Esophagus muscularis mucosa (tissue), 4 donors: ENCODE measurements at regions not wholly inside any gene's neighbourhood (a gene's known extent, or its start where the extent isn't known, plus 50 kb on each side); places are given as distances from the start of the nearest gene placed in this dataset.

Experiments
- DNase-seq: peaks from one replicate; pipeline ENCODE4 v3.0.0-alpha.2; 2017; ENCODE audit errors: extremely low spot score
- H3K27ac ChIP-seq, 4 donors: fragments of 200-600 bp; sonication (generic); replicated peaks in 1 of 4; 1 replicate in 3 of 4; 2 replicates in 1 of 4; pipeline ENCODE4 v1.5.1; 2016 to 2019; ENCODE audit warnings: mild to moderate bottlenecking in 1 of 4
- H3K27me3 ChIP-seq, 4 donors: fragments of 200-600 bp; sonication (generic); one replicate each; pipeline versions ENCODE4 v1.5.1 to v1.6.0; 2016 to 2019
- H3K36me3 ChIP-seq, 4 donors: fragments of 200-600 bp; sonication (generic); one replicate each; pipeline ENCODE4 v1.5.1; 2016 to 2019
- H3K4me1 ChIP-seq, 4 donors: fragments of 200-600 bp; sonication (generic); one replicate each; pipeline ENCODE4 v1.5.1; 2016 to 2019
- H3K4me3 ChIP-seq, 4 donors: fragments of 200-600 bp; sonication (generic); 1 replicate in 2 of 4; 2 replicates in 2 of 4; pipeline ENCODE4 v1.5.1; 2016 to 2019; ENCODE audit warnings: mild to moderate bottlenecking in 4 of 4, moderate library complexity in 1 of 4
- H3K9me3 ChIP-seq, 4 donors: fragments of 200-600 bp; sonication (generic); 1 replicate in 3 of 4; 2 replicates in 1 of 4; pipeline ENCODE4 v1.5.1; 2016 to 2019
- CTCF ChIP-seq, 3 experiments: fragments of 200-600 bp in 2 of 3; fragments of 450-650 bp in 1 of 3; sonication (generic) in 2 of 3; IDR thresholded peaks; one replicate each; pipeline ENCODE4 v1.5.1; 2017 to 2019; ENCODE audit warnings: antibody characterized with exemption in 3 of 3, mild to moderate bottlenecking in 2 of 3, moderate library complexity in 1 of 3
- EP300 ChIP-seq: sonication (generic); formaldehyde crosslinking; IDR thresholded peaks from one replicate; pipeline ENCODE4 v1.6.1; 2017; ENCODE audit warnings: antibody characterized with exemption
- POLR2A ChIP-seq: fragments of 450-650 bp; IDR thresholded peaks from one replicate; pipeline ENCODE4 v1.6.1; 2017; ENCODE audit warnings: antibody characterized with exemption, moderate library complexity, mild to moderate bottlenecking, low read depth
- POLR2AphosphoS5 ChIP-seq, 2 donors: sonication (generic); formaldehyde crosslinking; IDR thresholded peaks; one replicate each; pipeline ENCODE4 v1.6.1; 2017; ENCODE audit warnings: antibody characterized with exemption in 2 of 2
- WGBS: methylation state at CpG from one replicate; pipeline ENCODE4 v1.1.5; 2018; 5-methylcytosine and 5-hydroxymethylcytosine counted together
- intact Hi-C: fragments of 100-400 bp; cut with DNase I; formaldehyde crosslinking; loops from one replicate; pipeline ENCODE4 v1.15.1; 2023

GRCh38 chr5:61878471-61878870 lies 427.5 kb upstream of the KIF2A start:
- no peaks in the 10 kb centered on the region for H3K36me3 ChIP-seq
- intact Hi-C loops = no loop called here
- H3K4me3 ChIP-seq = no peak overlapping the region
- H3K27ac ChIP-seq = no peak overlapping the region
- H3K27me3 ChIP-seq = no peaks in the 10 kb centered on the region
- DNase-seq = no peak
- no peaks in the 10 kb centered on the region for H3K9me3 ChIP-seq
- 95% methylated on average over 3 of the region's 3 CpGs for WGBS
- H3K4me1 ChIP-seq = peaks cover 0 to 8% (median 7%) of the 10 kb centered on the region in 4 donors
- TF ChIP-seq EP300 (no peak), POLR2A (no peak), POLR2AphosphoS5 (IDR thresholded peaks at IDR 0.05) (no peak)

DNA sequence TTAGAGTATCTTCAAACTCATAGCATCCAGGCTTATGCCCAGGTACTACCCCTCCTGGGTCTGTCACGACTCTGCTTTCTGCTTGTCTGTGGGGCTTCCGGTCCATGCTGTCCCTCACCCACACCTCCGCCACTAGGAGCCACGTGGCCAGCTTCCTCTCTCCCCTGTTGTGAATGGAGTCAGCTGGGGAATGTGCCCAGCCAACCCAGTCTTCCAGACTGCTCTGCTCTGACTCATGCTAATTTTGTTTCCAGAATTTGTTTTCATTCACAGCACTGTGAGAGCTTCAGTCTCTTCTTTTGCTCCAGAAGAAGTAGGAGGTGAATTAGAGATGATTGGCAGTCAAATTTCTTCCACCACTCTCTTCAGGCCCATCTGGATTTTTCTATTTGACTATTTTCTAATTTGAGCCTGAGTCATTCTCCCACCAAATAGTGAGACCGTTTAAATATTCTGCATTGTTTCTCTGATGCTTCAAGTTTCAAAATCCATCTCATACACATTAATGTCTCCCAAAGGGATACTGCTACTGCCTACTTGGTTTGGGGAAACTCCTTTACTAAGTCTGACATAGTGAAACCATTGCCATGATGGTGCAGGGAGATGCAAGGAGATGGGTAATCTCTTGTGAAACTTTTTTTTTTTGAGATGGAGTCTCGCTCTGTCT lies 424.1 kb upstream of the KIF2A start:
- no peaks in the 10 kb centered on the region for H3K9me3 ChIP-seq
- no peak for DNase-seq
- H3K36me3 ChIP-seq = no peaks in the 10 kb centered on the region
- peaks cover 0 to 20% (median 13%) of the 10 kb centered on the region in 4 donors for H3K4me1 ChIP-seq
- no peak overlapping the region for H3K27ac ChIP-seq
- H3K27me3 ChIP-seq = no peaks in the 10 kb centered on the region
- 33% methylated on average over 6 of the region's 6 CpGs for WGBS
- intact Hi-C loops = no loop called here
- TF ChIP-seq POLR2AphosphoS5 (IDR thresholded peaks at IDR 0.05) (peak in 1 of 2 donors; percentile 32), POLR2A (no peak)
- H3K4me3 ChIP-seq = no peak overlapping the region

GRCh38 chr5:61882901-61883500 lies 423.0 kb upstream of the KIF2A start:
- no peaks in the 10 kb centered on the region for H3K36me3 ChIP-seq
- TF ChIP-seq POLR2AphosphoS5 (IDR thresholded peaks at IDR 0.05) (no peak), CTCF (IDR thresholded peaks at IDR 0.05) (no peak), POLR2A (no peak), EP300 (no peak)
- DNase-seq = no peak
- H3K27me3 ChIP-seq = no peaks in the 10 kb centered on the region
- intact Hi-C loops = no loop called here
- H3K27ac ChIP-seq = no peak overlapping the region
- no peaks in the 10 kb centered on the region for H3K9me3 ChIP-seq
- H3K4me3 ChIP-seq = no peak overlapping the region
- WGBS = 87% methylated on average over 9 of the region's 9 CpGs
- H3K4me1 ChIP-seq = peaks cover 0 to 20% (median 13%) of the 10 kb centered on the region in 4 donors

GRCh38 chr5:61884252-61884855 lies 421.7 kb upstream of the KIF2A start:
- Histone ChIP-seq H3K27ac (no peak overlapping the region), H3K4me1 (peaks cover 0 to 20% (median 13%) of the 10 kb centered on the region in 4 donors), H3K27me3 (no peaks in the 10 kb centered on the region), H3K36me3 (no peaks in the 10 kb centered on the region), H3K9me3 (no peaks in the 10 kb centered on the region), H3K4me3 (no peak overlapping the region)
- TF ChIP-seq POLR2AphosphoS5 (IDR thresholded peaks at IDR 0.05) (no peak), CTCF (IDR thresholded peaks at IDR 0.05) (no peak), EP300 (no peak), POLR2A (no peak)
- intact Hi-C loops = no loop called here
- WGBS = 94% methylated on average over 7 of the region's 7 CpGs
- DNase-seq = no peak

DNA sequence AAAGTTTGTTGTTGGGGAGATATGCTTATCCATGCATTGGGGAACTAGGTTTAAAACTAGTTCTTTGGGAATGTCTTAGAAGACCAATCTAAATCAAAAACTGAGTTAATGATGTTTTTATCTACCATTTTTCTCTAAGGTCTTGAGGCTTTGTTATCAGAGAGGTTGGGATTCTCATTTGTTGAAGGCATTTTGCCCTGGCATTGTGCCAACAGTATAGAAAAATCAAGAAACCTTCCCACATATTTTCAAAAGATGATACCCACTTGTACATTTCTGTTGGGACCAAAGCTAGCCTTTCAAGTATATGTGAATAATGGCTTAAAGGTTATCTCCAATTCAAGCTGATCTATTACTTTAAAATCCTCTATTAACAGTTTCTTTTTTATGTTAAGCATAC lies 419.8 kb upstream of the KIF2A start:
- H3K27me3 ChIP-seq = no peaks in the 10 kb centered on the region
- H3K4me3 ChIP-seq = no peak overlapping the region
- no peak overlapping the region for H3K27ac ChIP-seq
- H3K4me1 ChIP-seq = peaks cover 0 to 20% (median 13%) of the 10 kb centered on the region in 4 donors
- no peak for TF ChIP-seq CTCF (IDR thresholded peaks at IDR 0.05)
- TF ChIP-seq POLR2AphosphoS5 (IDR thresholded peaks at IDR 0.05) = no peak
- TF ChIP-seq POLR2A = no peak
- no peak for TF ChIP-seq EP300
- intact Hi-C loops = no loop called here
- H3K36me3 ChIP-seq = no peaks in the 10 kb centered on the region
- peaks cover 0 to 4% (median 0%) of the 10 kb centered on the region in 4 donors for H3K9me3 ChIP-seq
- no peak for DNase-seq
